ENCODE measurements at regions not wholly inside any gene's neighbourhood (a gene's known extent, or its start where the extent isn't known, plus 50 kb on each side); places are given as distances from the start of the nearest gene placed in this dataset.

- no peak for TF ChIP-seq CTCF (conservative IDR thresholded peaks at IDR 0.05)
- no peak overlapping the region for H3K27ac ChIP-seq
Measured at GRCh38 chr1:4330805-4331766, 323.3 kb upstream of the AJAP1 start.

- no peak for TF ChIP-seq CTCF (conservative IDR thresholded peaks at IDR 0.05)
- no peak overlapping the region for H3K27ac ChIP-seq
Measured at GRCh38 chr1:4331767-4332163, 322.6 kb upstream of the AJAP1 start.

- no peak for TF ChIP-seq CTCF (conservative IDR thresholded peaks at IDR 0.05)
- no peak overlapping the region for H3K27ac ChIP-seq
Measured at GRCh38 chr1:4336507-4336906, 317.9 kb upstream of the AJAP1 start.

DNA sequence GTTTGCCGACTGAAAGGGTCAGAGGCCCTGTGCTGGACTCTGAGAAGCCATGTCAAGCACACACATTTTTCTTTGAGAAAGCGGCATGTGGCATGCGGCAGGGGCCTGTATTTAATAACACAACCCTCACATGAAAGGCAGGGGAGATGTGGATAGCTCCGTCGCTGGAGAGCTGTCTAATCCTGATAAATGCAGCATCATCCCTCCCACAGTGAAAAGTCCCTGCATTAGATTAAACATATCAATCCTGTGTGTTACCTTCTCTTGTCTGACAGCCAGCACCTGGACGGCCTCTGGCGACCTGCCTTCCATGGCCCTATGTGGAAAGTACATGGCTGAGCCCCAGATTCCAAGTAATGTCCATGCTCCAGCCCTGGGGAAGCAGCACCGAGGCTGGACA is 313.0 kb upstream of the AJAP1 start:
- TF ChIP-seq CTCF (conservative IDR thresholded peaks at IDR 0.05) = no peak
- H3K27ac ChIP-seq = no peak overlapping the region

DNA sequence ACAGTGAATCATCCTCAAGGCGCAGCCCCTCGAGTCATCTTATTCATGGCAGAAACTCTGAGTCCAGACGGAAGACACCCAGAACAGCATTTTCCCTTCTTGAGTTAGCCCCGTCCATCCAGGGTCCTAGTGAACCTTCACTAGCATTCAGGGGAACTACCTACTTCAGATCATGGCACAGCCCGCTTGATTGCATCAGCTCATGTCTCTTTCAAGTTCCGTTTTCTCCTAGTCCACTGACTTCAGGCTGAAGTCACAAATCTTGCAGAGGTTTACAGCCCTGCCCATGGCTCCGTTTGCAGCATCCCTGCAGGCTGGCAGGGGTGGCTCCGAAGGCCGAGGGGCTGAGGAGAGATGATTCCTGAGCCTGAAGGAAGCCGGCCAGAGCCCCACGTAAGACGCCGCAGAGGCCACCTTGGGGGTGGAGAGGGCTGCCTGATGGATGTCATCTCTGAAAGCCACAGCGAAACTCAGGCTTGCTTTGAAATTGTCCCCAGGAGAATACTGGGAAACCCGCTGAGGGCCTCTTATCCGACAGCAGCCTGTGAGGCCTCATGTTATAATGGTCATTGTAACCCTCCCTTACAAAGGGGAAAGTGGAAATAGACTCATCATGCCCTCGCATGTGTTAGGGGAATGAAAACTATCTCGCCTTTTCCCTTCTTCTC is 310.2 kb upstream of the AJAP1 start:
- H3K27ac ChIP-seq = no peak overlapping the region
- TF ChIP-seq CTCF (conservative IDR thresholded peaks at IDR 0.05) = no peak

GRCh38 chr1:4345094-4345493 is 309.3 kb upstream of the AJAP1 start:
- no peak overlapping the region for H3K27ac ChIP-seq
- TF ChIP-seq CTCF (conservative IDR thresholded peaks at IDR 0.05) = no peak

- H3K27ac ChIP-seq = no peak overlapping the region
- TF ChIP-seq CTCF (conservative IDR thresholded peaks at IDR 0.05) = no peak
Measured at GRCh38 chr1:4346131-4346530, 308.3 kb upstream of the AJAP1 start.

All from VCaP (cell line).